C4-2B (cell line): ENCODE measurements at regions not wholly inside any gene's neighbourhood (a gene's known extent, or its start where the extent isn't known, plus 50 kb on each side); places are given as distances from the start of the nearest gene placed in this dataset.

Experiments used
- H3K27ac ChIP-seq: fragments of 450-650 bp; 2 replicates; pipeline ENCODE4 v1.5.1; 2017
- ZFX ChIP-seq: fragments of 450-650 bp; IDR thresholded peaks from 2 replicates; pipeline ENCODE4 v1.6.1; 2017
- TF ChIP-seq, protein P1 (sequence below): fragments of 450-650 bp; conservative IDR thresholded peaks from 2 replicates; pipeline ENCODE4 v1.5.1; 2017; ENCODE audit warnings: mild to moderate bottlenecking

DNA sequence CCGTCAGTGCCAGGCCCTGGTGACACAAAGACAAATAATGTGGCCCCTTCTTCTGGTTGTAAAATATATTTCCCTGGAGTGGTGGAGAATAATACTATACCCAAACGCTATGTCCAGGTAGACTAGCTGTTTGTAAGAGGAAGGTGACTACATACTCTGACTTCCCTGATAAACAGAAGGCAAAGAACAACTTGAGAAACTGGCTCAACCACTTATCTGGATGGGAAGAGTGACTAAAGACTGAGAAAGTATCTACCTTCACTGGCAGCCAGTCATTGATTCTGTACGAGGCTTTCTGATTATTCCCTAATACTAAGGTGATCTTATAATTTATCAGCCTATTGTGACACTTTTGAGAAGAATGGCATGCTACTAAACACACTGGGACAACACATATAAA lies 569.7 kb downstream of the EPHA7 start:
- H3K27ac ChIP-seq = no peak overlapping the region
- TF ChIP-seq, protein P1, sequence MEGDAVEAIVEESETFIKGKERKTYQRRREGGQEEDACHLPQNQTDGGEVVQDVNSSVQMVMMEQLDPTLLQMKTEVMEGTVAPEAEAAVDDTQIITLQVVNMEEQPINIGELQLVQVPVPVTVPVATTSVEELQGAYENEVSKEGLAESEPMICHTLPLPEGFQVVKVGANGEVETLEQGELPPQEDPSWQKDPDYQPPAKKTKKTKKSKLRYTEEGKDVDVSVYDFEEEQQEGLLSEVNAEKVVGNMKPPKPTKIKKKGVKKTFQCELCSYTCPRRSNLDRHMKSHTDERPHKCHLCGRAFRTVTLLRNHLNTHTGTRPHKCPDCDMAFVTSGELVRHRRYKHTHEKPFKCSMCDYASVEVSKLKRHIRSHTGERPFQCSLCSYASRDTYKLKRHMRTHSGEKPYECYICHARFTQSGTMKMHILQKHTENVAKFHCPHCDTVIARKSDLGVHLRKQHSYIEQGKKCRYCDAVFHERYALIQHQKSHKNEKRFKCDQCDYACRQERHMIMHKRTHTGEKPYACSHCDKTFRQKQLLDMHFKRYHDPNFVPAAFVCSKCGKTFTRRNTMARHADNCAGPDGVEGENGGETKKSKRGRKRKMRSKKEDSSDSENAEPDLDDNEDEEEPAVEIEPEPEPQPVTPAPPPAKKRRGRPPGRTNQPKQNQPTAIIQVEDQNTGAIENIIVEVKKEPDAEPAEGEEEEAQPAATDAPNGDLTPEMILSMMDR = no peak
- no peak for TF ChIP-seq ZFX

DNA sequence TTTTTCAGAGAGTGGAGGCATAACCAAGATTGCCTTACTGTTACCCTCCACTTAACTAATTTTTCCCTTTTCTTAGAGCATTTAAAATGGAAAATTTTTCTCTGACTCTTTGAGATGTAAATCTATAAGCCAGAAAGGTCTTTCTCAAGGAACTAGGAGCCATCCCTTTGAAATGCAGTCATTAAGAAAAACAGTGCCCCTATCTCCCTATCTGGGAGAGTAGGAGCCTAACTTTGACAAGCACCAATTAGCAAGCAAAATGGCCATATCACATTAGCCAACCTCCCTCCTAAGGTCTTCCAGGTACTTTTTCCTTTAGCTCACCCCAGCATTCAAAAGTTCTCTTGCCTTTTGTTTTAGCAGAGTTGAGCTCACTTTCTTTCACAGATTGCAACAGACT lies 570.5 kb downstream of the EPHA7 start:
- no peak for TF ChIP-seq ZFX
- TF ChIP-seq, protein P1 = no peak
- H3K27ac ChIP-seq = no peak overlapping the region

DNA sequence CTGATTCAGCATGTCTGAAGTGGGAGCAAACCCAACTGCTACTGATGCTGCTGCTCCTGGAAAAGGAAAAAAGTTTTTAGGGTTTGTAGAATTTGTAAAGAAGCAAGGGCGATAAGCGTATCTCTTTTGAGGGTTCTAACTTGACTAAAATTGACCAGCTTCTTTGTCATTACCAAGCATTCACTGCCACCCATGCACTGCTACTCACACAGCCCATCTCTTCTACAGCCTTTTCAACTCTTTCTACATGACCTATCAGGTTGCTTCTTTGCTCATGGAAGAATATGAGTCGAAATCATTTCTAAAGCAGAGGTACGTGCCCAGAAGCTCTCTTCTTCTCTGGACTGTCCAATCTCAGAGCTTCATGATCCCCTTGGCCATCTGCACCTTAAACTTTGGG lies 570.9 kb downstream of the EPHA7 start:
- no peak overlapping the region for H3K27ac ChIP-seq
- TF ChIP-seq, protein P1 = no peak
- no peak for TF ChIP-seq ZFX

DNA sequence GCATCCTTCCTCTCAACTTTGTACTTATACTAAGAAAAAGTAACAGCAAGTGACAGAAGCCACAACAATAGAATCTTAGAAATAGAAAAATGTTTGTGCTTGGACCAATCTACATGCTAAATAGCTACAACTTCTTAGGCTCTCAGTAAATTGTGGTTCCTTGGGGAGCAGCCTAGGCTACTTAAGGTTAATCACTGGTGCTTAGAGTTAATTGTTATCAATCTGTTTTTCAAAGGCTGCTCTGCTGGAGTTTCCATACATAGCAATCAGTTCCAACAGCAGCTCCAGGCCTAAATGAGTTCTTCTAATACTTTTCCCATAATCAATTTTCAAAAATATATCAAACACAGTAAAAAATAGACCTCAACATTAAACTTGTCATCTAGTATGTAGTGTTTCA lies 571.4 kb downstream of the EPHA7 start:
- TF ChIP-seq ZFX = no peak
- H3K27ac ChIP-seq = no peak overlapping the region

DNA sequence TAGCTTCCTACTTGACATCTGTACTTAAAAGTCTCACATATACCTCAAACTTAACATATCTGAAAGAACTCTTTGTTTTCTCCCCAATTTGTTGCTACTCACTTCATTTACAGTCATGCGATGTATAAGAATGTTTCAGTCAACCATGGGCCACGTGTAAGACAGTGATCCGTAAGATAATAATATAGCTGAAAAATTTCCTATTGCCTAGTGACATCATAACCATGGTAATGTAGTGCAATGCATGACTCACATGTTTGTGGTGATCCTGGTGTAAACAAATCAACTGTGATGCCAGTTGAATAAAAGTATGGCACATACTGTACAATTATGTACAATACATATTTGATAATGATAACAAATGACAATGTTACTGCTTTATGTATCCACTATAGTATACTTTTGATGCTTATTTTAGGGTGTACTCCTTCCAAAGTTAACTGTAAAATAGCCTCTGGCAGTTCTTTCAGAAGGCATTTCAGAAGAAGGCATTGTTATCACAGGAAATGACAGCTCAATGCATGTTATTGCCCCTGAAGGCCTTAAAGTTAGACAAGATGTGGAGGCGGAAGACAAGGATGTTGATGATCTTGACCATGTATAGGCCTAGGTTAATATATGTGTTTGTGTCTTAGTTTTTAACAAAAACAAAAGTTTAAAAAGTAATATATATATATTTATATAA lies 579.0 kb downstream of the EPHA7 start:
- TF ChIP-seq, protein P1 = no peak
- no peak for TF ChIP-seq ZFX

DNA sequence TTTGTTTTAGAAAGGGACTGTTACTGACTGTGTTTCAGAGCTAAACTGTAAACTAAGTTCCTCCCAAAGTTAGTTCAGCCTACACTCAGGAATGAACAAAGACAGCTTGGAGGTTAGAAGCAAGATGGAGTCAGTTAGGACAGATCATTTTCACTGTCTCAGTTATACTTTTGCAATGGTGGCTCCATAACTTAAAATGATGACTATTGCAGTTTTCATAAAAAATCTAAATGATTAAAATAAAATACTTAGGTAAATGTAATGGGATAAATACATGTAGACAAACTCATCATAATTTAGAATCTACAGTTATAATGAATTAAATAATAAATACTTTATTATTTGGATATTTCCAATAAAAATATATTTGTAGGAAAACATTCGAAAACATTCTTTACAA lies 590.6 kb downstream of the EPHA7 start:
- no peak overlapping the region for H3K27ac ChIP-seq
- TF ChIP-seq, protein P1 = no peak
- no peak for TF ChIP-seq ZFX

More for the DNA sequence above, 579.0 kb downstream of the EPHA7 start:
- H3K27ac ChIP-seq = no peak overlapping the region

DNA sequence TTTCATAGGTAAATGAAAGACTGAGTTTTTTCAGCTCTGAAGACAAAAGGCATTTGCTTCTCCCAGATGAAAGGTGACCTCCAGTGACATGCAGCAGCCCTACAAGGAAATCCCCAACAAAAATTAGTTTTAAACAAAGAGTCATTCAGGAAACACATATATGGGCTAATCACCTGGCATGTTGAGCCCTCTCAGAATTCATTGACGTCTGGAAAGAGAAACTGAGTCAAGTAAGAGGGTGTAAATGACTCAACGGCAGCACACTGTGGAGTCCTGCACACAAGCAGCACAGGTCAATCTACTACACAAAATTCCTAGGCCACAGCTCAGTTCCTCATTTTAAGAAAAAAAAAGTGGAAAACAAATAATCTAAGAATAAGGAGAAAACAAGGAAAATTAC lies 592.3 kb downstream of the EPHA7 start:
- H3K27ac ChIP-seq = no peak overlapping the region
- TF ChIP-seq ZFX = no peak
- TF ChIP-seq, protein P1 = no peak

DNA sequence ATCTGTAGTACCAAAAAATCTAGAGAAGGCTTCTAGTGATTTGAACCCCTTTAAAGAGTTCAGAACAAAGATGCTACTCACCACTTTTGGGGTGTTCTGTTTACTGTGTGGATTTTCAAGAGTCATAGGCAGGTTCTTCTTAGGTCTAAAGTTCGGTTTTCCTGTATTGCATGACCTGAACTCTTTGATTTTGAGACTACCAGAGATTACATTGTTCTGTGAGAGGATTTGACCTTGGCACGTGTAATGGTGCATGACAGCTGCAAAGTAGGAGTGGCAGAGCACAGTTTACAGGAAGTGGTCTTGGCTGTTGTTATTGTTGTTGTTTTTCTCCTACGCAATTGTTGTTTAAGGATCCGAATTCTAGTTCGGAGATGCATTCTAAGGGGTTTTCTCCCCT lies 592.7 kb downstream of the EPHA7 start:
- TF ChIP-seq, protein P1 = no peak
- no peak for TF ChIP-seq ZFX
- H3K27ac ChIP-seq = no peak overlapping the region
